SK-N-SH treated with all-trans-retinoic acid at 6 μM for 48 hours (cell line): ENCODE measurements at regions not wholly inside any gene's neighbourhood (a gene's known extent, or its start where the extent isn't known, plus 50 kb on each side); places are given as distances from the start of the nearest gene placed in this dataset.

ENCODE experiments used
- ARNTL ChIP-seq: fragments of 450-650 bp; formaldehyde crosslinking; IDR thresholded peaks from 2 replicates; pipeline ENCODE4 v1.5.0; 2020; ENCODE audit warnings: low read depth, mild to moderate bottlenecking, moderate library complexity, borderline replicate concordance
- BACH2 ChIP-seq: fragments of 250-450 bp; sonication (Bioruptor Pico); IDR thresholded peaks from 2 replicates; pipeline ENCODE4 v1.9.0; 2021; ENCODE audit warnings: mild to moderate bottlenecking, borderline replicate concordance
- CREB5 ChIP-seq: fragments of 250-450 bp; sonication (Bioruptor Pico); IDR thresholded peaks from 2 replicates; pipeline ENCODE4 v1.5.1; 2020; ENCODE audit warnings: low read depth, mild to moderate bottlenecking, moderate library complexity
- OSR1 ChIP-seq: fragments of 250-450 bp; sonication (Bioruptor Pico); IDR thresholded peaks from 2 replicates; pipeline ENCODE4 v1.8.0; 2022; ENCODE audit warnings: moderate library complexity, mild to moderate bottlenecking, inconsistent platforms
- PATZ1 ChIP-seq: fragments of 250-450 bp; sonication (Bioruptor Pico); IDR thresholded peaks from 2 replicates; pipeline ENCODE4 v1.8.0; 2020; ENCODE audit warnings: mild to moderate bottlenecking, moderate library complexity, borderline replicate concordance
- PPARA ChIP-seq: fragments of 250-450 bp; sonication (Bioruptor Pico); IDR thresholded peaks from 2 replicates; pipeline ENCODE4 v1.5.0; 2020; ENCODE audit warnings: mild to moderate bottlenecking, borderline replicate concordance
- RARB ChIP-seq: fragments of 250-450 bp; sonication (Bioruptor Pico); IDR thresholded peaks from 2 replicates; pipeline ENCODE4 v1.8.0; 2021; ENCODE audit warnings: mild to moderate bottlenecking, moderate library complexity
- TOX ChIP-seq: fragments of 250-450 bp; sonication (Bioruptor Pico); IDR thresholded peaks from 2 replicates; pipeline ENCODE4 v1.8.0; 2021; ENCODE audit warnings: mild to moderate bottlenecking, moderate library complexity, borderline replicate concordance
- TSHZ2 ChIP-seq: fragments of 250-450 bp; sonication (Bioruptor Pico); IDR thresholded peaks from 2 replicates; pipeline ENCODE4 v1.5.0; 2020; ENCODE audit warnings: mild to moderate bottlenecking, moderate library complexity
- ZC3H10 ChIP-seq: fragments of 250-450 bp; sonication (Bioruptor Pico); IDR thresholded peaks from 2 replicates; pipeline ENCODE4 v1.5.1; 2021; ENCODE audit warnings: mild to moderate bottlenecking, moderate library complexity
- ZFP3 ChIP-seq: fragments of 250-450 bp; sonication (Bioruptor Pico); IDR thresholded peaks from 2 replicates; pipeline ENCODE4 v1.5.0; 2020; ENCODE audit warnings: mild to moderate bottlenecking, moderate library complexity
- ZFP30 ChIP-seq: fragments of 450-650 bp; formaldehyde crosslinking; IDR thresholded peaks from 2 replicates; pipeline ENCODE4 v1.5.0; 2022; ENCODE audit warnings: mild to moderate bottlenecking, moderate library complexity
- ZNF565 ChIP-seq: fragments of 450-650 bp; formaldehyde crosslinking; conservative IDR thresholded peaks from 2 replicates; pipeline ENCODE4 v1.5.0; 2020; ENCODE audit warnings: low read depth, mild to moderate bottlenecking, moderate library complexity
- ZNF8 ChIP-seq: fragments of 450-650 bp; formaldehyde crosslinking; IDR thresholded peaks from 2 replicates; pipeline ENCODE4 v1.5.0; 2020; ENCODE audit warnings: mild to moderate bottlenecking, moderate library complexity

GRCh38 chr7:46518713-46519112, 597.6 kb upstream of the IGFBP3 start:
- TF ChIP-seq OSR1 (no peak), TSHZ2 (CRISPR knock-in tag) (no peak), PATZ1 (CRISPR knock-in tag) (no peak), ZNF8 (CRISPR knock-in tag) (no peak), ZC3H10 (CRISPR knock-in tag) (no peak), ZFP3 (CRISPR knock-in tag) (no peak), CREB5 (no peak), ZNF565 (no peak), BACH2 (no peak), RARB (CRISPR knock-in tag) (no peak), ZFP30 (no peak), ARNTL (no peak), PPARA (no peak), TOX (no peak)
